Fibroblast of villous mesenchyme (primary cell): ENCODE measurements at regions not wholly inside any gene's neighbourhood (a gene's known extent, or its start where the extent isn't known, plus 50 kb on each side); places are given as distances from the start of the nearest gene placed in this dataset.

Experiments
- DNase-seq: peaks from one replicate; pipeline ENCODE4 v3.0.0-alpha.2; 2010; ENCODE audit warnings: low read depth
- H3K4me3 ChIP-seq: 2 replicates; pipeline ENCODE4 v1.5.1; 2011; ENCODE audit warnings: low read depth, mild to moderate bottlenecking, low read length
- TF ChIP-seq, protein P1 (sequence below): IDR thresholded peaks from 2 replicates; pipeline ENCODE4 v1.5.1; 2012; ENCODE audit warnings: low read depth, mild to moderate bottlenecking, low read length; ENCODE audit not compliant: insufficient read depth

DNA sequence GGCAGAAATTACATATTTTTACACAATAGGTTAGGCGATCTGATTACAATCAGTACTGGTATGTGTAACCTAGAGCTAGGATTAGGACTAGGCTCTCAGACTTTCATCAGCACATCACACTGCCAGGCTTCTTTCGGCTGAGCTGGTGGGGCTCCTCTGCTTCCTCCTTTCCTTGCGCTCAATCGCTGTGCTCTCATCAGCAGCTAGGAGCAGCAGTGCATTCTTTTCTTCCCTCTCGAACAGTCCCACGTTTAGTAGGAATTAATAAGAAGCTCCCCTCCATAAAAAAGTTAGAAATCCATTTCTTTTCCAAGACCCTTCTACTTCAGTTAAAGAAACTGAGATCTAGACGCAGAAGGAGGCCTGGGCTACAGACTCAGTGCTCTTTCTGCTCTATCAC lies 350.4 kb downstream of the SPRY1 start:
- no peak for DNase-seq
- no peak overlapping the region for H3K4me3 ChIP-seq
- TF ChIP-seq, protein P1, sequence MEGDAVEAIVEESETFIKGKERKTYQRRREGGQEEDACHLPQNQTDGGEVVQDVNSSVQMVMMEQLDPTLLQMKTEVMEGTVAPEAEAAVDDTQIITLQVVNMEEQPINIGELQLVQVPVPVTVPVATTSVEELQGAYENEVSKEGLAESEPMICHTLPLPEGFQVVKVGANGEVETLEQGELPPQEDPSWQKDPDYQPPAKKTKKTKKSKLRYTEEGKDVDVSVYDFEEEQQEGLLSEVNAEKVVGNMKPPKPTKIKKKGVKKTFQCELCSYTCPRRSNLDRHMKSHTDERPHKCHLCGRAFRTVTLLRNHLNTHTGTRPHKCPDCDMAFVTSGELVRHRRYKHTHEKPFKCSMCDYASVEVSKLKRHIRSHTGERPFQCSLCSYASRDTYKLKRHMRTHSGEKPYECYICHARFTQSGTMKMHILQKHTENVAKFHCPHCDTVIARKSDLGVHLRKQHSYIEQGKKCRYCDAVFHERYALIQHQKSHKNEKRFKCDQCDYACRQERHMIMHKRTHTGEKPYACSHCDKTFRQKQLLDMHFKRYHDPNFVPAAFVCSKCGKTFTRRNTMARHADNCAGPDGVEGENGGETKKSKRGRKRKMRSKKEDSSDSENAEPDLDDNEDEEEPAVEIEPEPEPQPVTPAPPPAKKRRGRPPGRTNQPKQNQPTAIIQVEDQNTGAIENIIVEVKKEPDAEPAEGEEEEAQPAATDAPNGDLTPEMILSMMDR, result peak; percentile 3

DNA sequence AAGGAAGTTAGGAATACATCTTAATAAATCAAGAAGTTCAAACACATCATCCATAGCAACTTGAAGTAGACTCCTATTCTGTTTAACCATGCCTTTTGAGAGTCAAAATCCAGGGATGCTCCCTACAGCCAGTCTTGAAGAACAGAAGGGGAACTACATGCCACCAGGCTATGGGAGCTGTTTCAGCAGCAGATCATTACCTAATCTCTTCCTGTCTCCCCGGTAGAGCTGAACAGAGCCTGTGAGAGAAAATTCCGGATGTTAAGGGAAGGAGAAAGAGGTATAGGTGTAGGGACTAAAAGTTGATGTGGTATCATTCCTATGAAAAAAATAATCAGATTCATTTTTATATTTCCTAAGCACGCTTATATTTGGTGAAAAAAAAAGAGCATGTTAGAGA lies 352.2 kb downstream of the SPRY1 start:
- DNase-seq, result no peak
- no peak overlapping the region for H3K4me3 ChIP-seq
- TF ChIP-seq, protein P1, result no peak

DNA sequence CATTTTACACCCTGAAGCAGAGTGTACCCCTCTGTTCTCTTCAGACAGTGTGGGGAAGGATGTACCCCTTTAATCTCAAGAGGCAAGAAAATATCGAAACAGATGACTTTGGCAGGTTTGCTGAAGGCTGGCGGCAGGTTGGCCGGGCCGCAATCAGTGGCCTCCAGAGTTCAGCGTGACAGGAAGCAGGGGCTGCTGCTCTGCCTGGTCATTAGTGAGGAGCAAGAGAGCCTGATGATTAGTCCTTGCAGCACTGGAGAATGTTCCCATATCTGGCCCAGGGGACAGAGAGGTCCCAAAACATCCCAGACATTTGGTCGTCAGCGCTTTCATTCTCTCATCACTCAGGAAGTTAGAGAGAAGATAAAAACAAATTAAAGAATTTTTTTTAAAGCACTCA lies 352.8 kb downstream of the SPRY1 start:
- no peak overlapping the region for H3K4me3 ChIP-seq
- no peak for DNase-seq
- TF ChIP-seq, protein P1, result no peak

DNA sequence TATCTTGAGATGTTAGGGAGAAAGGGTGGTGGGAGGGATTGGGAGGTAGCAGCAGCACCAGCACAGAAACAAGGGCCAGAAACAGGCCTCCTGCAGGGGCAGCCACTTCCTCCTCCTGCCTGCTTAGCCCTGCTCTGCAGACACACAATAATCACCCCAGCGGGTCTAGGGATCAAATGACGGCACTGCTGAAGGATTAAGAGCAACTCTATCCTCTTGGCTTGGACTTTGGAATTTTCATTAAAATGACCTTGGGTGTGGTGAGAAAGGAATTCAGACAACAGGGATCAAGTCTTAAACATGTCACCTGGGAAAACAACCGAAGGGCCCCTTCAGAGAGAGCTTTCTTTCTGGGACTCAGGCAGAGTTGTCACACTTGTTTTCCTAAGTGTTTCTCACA lies 353.4 kb downstream of the SPRY1 start:
- TF ChIP-seq, protein P1, result no peak

DNA sequence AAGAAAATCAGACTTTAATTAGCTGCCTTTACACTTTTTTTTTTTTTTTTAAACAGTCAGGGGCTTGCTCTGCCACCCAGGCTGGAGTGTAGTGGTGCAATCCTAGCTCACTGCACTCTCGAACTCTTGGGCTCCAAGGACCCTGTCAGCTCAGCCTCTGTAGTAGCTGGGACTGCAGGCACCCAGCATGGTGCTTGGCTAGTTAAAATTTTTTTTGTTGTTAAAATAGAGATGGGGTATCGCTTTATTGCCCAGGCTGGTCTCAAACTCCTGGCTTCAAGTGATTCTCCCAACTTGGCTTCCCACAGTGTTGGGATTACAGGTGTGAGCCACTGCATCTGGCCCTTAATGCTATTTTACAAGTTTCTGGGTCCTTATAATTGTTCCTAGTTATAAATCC lies 359.1 kb downstream of the SPRY1 start:
- DNase-seq, result no peak
- TF ChIP-seq, protein P1, result no peak
- H3K4me3 ChIP-seq, result no peak overlapping the region

More for the DNA sequence above, 353.4 kb downstream of the SPRY1 start:
- no peak for DNase-seq
- H3K4me3 ChIP-seq, result no peak overlapping the region

DNA sequence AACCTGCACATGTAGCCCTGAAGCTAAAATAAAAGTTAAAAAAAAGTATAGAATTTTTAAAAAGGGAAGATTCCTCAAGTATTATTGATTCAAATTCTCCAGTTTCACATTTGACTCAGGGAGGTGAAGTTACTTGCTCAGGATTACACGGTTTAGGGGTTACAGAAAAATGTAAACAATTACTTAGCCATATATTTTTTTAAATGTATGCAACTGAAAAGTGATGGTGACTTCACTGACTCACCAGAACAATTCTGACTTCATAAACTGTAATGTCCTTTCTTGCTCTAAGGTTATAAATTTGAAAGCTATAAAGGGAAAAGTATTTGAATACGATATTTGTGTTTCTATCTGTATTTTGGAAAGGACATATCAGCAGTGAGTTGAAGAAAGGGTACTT lies 371.2 kb downstream of the SPRY1 start:
- H3K4me3 ChIP-seq, result no peak overlapping the region
- TF ChIP-seq, protein P1, result no peak
- DNase-seq, result peak; percentile 45

DNA sequence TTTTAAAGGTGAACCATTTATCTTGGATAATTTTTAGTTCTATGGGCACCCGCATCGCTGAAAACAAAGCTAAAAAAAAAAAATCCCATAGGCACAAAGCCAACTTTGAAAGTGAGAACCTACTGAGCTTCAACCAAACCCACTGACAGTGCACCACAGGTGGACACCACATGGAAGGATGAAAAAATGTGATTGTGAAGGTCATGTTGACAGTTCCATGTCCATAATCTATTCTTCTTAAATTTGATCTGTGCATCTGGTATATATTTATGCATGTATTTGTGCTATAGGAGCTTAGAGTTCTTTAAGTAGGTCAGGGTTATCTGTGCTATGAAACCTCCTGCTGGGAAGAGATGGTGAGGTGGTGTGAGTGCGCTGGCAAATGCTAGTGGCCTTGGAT lies 374.3 kb downstream of the SPRY1 start:
- H3K4me3 ChIP-seq, result no peak overlapping the region
- TF ChIP-seq, protein P1, result no peak
- DNase-seq, result no peak
